ENCODE measurements at regions not wholly inside any gene's neighbourhood (a gene's known extent, or its start where the extent isn't known, plus 50 kb on each side); places are given as distances from the start of the nearest gene placed in this dataset.

GRCh38 chr5:68591850-68592249 lies 376.3 kb downstream of the PIK3R1 start:
- DNase-seq (no peak), ATAC-seq (no peak)
- TF ChIP-seq CTCF (IDR thresholded peaks at IDR 0.05): no peak
- Histone ChIP-seq H3K4me3 (no peak overlapping the region), H3K9me3 (no peaks in the 10 kb centered on the region), H3K4me1 (no peaks in the 10 kb centered on the region), H3K36me3 (ENCODE audit: insufficient read depth in 1 of 2, low read depth in 1 of 2) (no peaks in the 10 kb centered on the region), H3K27ac (no peak overlapping the region), H3K27me3 (ENCODE audit: insufficient read depth in 3 of 3, low read length in 2 of 3) (peaks cover 0 to 1% (median 0%) of the 10 kb centered on the region in 3 donors)
- intact Hi-C loops (cut with DNase I): no loop called here
- 77 to 80% (median 78%) methylated on average over 4 of the region's 4 CpGs for WGBS, 3 donors

GRCh38 chr5:68592351-68592750 lies 376.8 kb downstream of the PIK3R1 start:
- 86 to 92% (median 91%) methylated on average over 3 of the region's 3 CpGs for WGBS, 3 donors
- DNase-seq: no peak
- Histone ChIP-seq H3K36me3 (ENCODE audit: insufficient read depth in 1 of 2, low read depth in 1 of 2) (no peaks in the 10 kb centered on the region), H3K27ac (no peak overlapping the region), H3K4me3 (no peak overlapping the region), H3K27me3 (ENCODE audit: insufficient read depth in 3 of 3, low read length in 2 of 3) (peaks cover 0 to 1% (median 0%) of the 10 kb centered on the region in 3 donors), H3K9me3 (no peaks in the 10 kb centered on the region), H3K4me1 (no peaks in the 10 kb centered on the region)
- no peak for TF ChIP-seq CTCF (IDR thresholded peaks at IDR 0.05)
- ATAC-seq: no peak
- intact Hi-C loops (cut with DNase I): no loop called here

DNA sequence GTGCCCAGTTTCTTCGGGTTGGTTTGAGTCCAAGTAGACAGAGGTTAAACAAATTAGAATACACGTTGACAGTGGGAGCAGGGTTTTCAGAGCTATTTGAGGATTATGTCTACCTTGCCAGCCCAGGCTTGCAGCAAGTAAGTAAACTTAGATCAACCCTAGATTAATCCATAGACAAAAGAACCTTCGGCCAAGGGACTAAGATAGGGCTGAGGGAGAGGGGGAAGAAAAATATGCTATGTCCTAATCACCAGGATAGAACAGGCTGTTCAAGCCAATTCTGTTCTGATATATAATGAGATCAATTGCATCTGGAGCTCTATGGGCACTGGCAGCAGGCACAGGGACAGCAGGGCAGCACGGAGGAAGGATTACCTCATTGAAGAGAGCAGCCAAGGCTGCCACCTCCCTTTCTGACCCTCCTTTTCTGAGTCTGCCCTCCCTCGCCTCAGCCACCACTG lies 377.7 kb downstream of the PIK3R1 start:
- WGBS, 3 donors: 24 to 53% (median 39%) methylated on average over 5 of the region's 5 CpGs
- Histone ChIP-seq H3K4me1 (no peaks in the 10 kb centered on the region), H3K9me3 (no peaks in the 10 kb centered on the region), H3K27ac (no peak overlapping the region), H3K27me3 (ENCODE audit: insufficient read depth in 3 of 3, low read length in 2 of 3) (peaks cover 0 to 1% (median 0%) of the 10 kb centered on the region in 3 donors), H3K4me3 (no peak overlapping the region), H3K36me3 (ENCODE audit: insufficient read depth in 1 of 2, low read depth in 1 of 2) (no peaks in the 10 kb centered on the region)
- TF ChIP-seq CTCF (IDR thresholded peaks at IDR 0.05): no peak
- DNase-seq (no peak), ATAC-seq (peak in 1 of 4 donors; percentile 15)
- intact Hi-C loops (cut with DNase I): no loop called here

DNA sequence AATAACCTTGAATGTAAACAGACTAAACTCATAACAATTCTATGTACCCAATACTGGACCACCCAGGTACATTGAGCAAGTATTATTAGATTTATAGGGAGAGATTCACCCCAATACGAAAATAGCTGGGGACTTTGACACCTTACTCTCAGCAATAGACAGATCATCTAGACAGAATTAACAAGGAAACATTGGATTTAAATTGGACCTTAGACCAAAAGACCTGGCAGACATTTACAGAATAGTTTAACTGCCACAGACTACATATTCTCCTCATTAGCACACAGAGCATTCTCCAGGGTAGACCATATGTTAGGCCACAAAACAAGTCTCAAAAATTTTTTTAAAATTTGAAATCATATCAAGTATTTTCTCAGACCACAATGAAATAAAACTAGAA lies 397.4 kb downstream of the PIK3R1 start:
- H3K4me3 ChIP-seq: no peak overlapping the region
- no peaks in the 10 kb centered on the region for H3K4me1 ChIP-seq
- no peaks in the 10 kb centered on the region for H3K27me3 ChIP-seq (ENCODE audit: insufficient read depth in 3 of 3, low read length in 2 of 3)
- TF ChIP-seq CTCF (IDR thresholded peaks at IDR 0.05): no peak
- ATAC-seq (no peak), DNase-seq (no peak)
- intact Hi-C loops (cut with DNase I): no loop called here
- H3K9me3 ChIP-seq: peaks cover 25% of the 10 kb centered on the region
- no peaks in the 10 kb centered on the region for H3K36me3 ChIP-seq (ENCODE audit: insufficient read depth in 1 of 2, low read depth in 1 of 2)
- no peak overlapping the region for H3K27ac ChIP-seq
- WGBS, 3 donors: 91 to 97% (median 91%) methylated on average over 1 of the region's 1 CpG

DNA sequence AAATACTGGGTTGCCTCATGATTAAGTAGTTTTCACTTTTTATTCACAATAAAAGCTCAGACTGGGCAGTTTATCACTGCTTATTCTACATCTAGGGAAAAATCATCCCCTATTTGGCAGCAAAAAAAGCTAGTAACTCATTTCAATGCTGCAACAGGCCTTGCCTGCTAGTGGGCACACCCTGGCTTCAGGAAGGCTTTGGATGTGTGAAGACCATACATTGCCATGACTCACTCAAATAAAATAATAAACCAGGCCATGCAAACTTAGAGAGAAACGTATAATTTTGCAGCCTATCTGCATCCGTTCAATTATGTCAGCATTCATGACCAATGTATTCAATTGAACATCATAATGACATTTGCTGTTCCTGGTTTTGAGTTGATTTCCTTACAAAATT lies 402.9 kb downstream of the PIK3R1 start:
- ATAC-seq (no peak), DNase-seq (no peak)
- Histone ChIP-seq H3K27ac (no peak overlapping the region), H3K27me3 (ENCODE audit: insufficient read depth in 3 of 3, low read length in 2 of 3) (no peaks in the 10 kb centered on the region), H3K9me3 (peaks cover 6% of the 10 kb centered on the region), H3K4me3 (no peak overlapping the region), H3K36me3 (ENCODE audit: insufficient read depth in 1 of 2, low read depth in 1 of 2) (no peaks in the 10 kb centered on the region), H3K4me1 (no peaks in the 10 kb centered on the region)
- intact Hi-C loops (cut with DNase I): no loop called here
- no peak for TF ChIP-seq CTCF (IDR thresholded peaks at IDR 0.05)
- 86 to 93% (median 92%) methylated on average over 2 of the region's 2 CpGs for WGBS, 3 donors
